GM12878 (cell line): ENCODE measurements at regions not wholly inside any gene's neighbourhood (a gene's known extent, or its start where the extent isn't known, plus 50 kb on each side); places are given as distances from the start of the nearest gene placed in this dataset.

Experiments used
- ATAC-seq: fragments of 200-7000 bp; cut with Tn5 transposase; 3 replicates; pipeline ENCODE4 v1.9.1; 2020; ENCODE audit warnings: mild to moderate bottlenecking, moderate library complexity
- BruUV-seq: library from RNA; stranded (reverse); fragments of 400-500 nt; replicated peaks from 2 replicates; lab custom pipeline; 2021; lab: Mats Ljungman, UMichigan
- CTCF ChIA-PET: fragments of 300-600 bp; sonication (Branson Sonifier 250); formaldehyde crosslinking; extraction: SDS; loops from one replicate; lab custom pipeline; 2021; ENCODE audit warnings: inconsistent platforms; lab: Yijun Ruan, JAX
- POLR2A ChIA-PET: fragments of 350-600 bp; formaldehyde crosslinking; extraction: SDS; loops from one replicate; lab custom pipeline; 2021; ENCODE audit warnings: inconsistent platforms; lab: Charles Lee
- RAD21 ChIA-PET: fragments of 300-600 bp; sonication (Branson Sonifier 250); formaldehyde crosslinking; loops from one replicate; lab custom pipeline; 2023; ENCODE audit warnings: antibody characterized with exemption; ENCODE audit not compliant: unreplicated experiment; lab: Charles Lee
- SMC1A ChIA-PET: fragments of 300-600 bp; sonication (Branson Sonifier 250); formaldehyde crosslinking; loops from one replicate; lab custom pipeline; 2023; ENCODE audit not compliant: unreplicated experiment, uncharacterized antibody; lab: Charles Lee
- DNase-seq: peaks from one replicate; pipeline ENCODE4 v3.0.0-alpha.2; 2011; ENCODE audit warnings: low read depth, low spot score
- FAIRE-seq: peaks from 3 replicates; lab custom pipeline; 2011; peaks lifted over from hg19 to GRCh38; lab: Jason Lieb, UNC
- H2AFZ ChIP-seq: 2 replicates; pipeline ENCODE4 v1.6.0; 2011; ENCODE audit warnings: low read depth, low read length, control low read depth; ENCODE audit not compliant: control insufficient read depth
- H3K27ac ChIP-seq: 2 replicates; pipeline ENCODE4 v1.5.1; 2011; ENCODE audit warnings: control low read depth; ENCODE audit not compliant: control insufficient read depth, insufficient read depth
- H3K27me3 ChIP-seq, 2 experiments: replicated peaks in 1 of 2; 2 replicates each; pipeline versions ENCODE4 v1.6.0 to v1.6.1; 2011; ENCODE audit warnings: low read length in 1 of 2; ENCODE audit not compliant: control insufficient read depth in 2 of 2, insufficient read depth in 2 of 2
- H3K36me3 ChIP-seq, 2 experiments: 2 replicates each; pipeline ENCODE4 v1.5.1; 2011; ENCODE audit warnings: low read length in 1 of 2; ENCODE audit not compliant: control insufficient read depth in 2 of 2, insufficient read depth in 2 of 2
- H3K4me1 ChIP-seq: 2 replicates; pipeline ENCODE4 v1.6.1; 2011; ENCODE audit warnings: mild to moderate bottlenecking, low read length, moderate library complexity, mixed read lengths; ENCODE audit not compliant: control insufficient read depth, insufficient read depth
- H3K4me2 ChIP-seq: 2 replicates; pipeline ENCODE4 v1.6.0; 2011; ENCODE audit warnings: control low read depth; ENCODE audit not compliant: control insufficient read depth, insufficient read depth
- H3K4me3 ChIP-seq: fragments of 200-600 bp; sonication (generic); 2 replicates; pipeline ENCODE4 v1.5.1; 2016
- H3K79me2 ChIP-seq: 2 replicates; pipeline ENCODE4 v1.6.0; 2011; ENCODE audit warnings: low read length; ENCODE audit not compliant: control insufficient read depth, insufficient read depth
- H3K9ac ChIP-seq: 2 replicates; pipeline ENCODE4 v1.8.0; 2011; ENCODE audit warnings: low read length, control low read depth, mixed read lengths; ENCODE audit not compliant: control insufficient read depth, insufficient read depth
- H3K9me3 ChIP-seq: replicated peaks from 3 replicates; pipeline ENCODE4 v1.5.1; 2011; ENCODE audit warnings: mild to moderate bottlenecking, low read length; ENCODE audit not compliant: control insufficient read depth, insufficient read depth
- H4K20me1 ChIP-seq: 2 replicates; pipeline ENCODE4 v1.6.0; 2011; ENCODE audit not compliant: control insufficient read depth, insufficient read depth
- CREB1 ChIP-seq: IDR thresholded peaks from 2 replicates; pipeline ENCODE4 v1.6.1; 2012; ENCODE audit warnings: low read depth, mild to moderate bottlenecking, inconsistent platforms
- DPF2 ChIP-seq: fragments of 450-650 bp; IDR thresholded peaks from 2 replicates; pipeline ENCODE4 v1.6.1; 2017; ENCODE audit warnings: mild to moderate bottlenecking
- EZH2 ChIP-seq: IDR thresholded peaks from 2 replicates; pipeline ENCODE4 v1.6.1; 2012; ENCODE audit warnings: low read depth, mild to moderate bottlenecking, control low read depth, inconsistent platforms, low read length, borderline replicate concordance; ENCODE audit not compliant: control insufficient read depth
- MYB ChIP-seq: fragments of 150-350 bp; IDR thresholded peaks from 2 replicates; pipeline ENCODE4 v1.6.1; 2014; ENCODE audit warnings: mild to moderate bottlenecking, low read depth, low read length, borderline replicate concordance
- NRF1 ChIP-seq: conservative IDR thresholded peaks from 2 replicates; pipeline ENCODE4 v1.6.1; 2011; ENCODE audit warnings: mild to moderate bottlenecking, low read depth, low read length, improper control_type of control experiment
- RUNX3 ChIP-seq: IDR thresholded peaks from 2 replicates; pipeline ENCODE4 v1.6.1; 2012; ENCODE audit warnings: low read length, inconsistent platforms
- SMAD5 ChIP-seq: IDR thresholded peaks from 2 replicates; pipeline ENCODE4 v1.6.1; 2016; ENCODE audit warnings: antibody characterized with exemption, low read depth
- STAT3 ChIP-seq: IDR thresholded peaks from 2 replicates; pipeline ENCODE4 v1.6.1; 2011; ENCODE audit warnings: low read depth, low read length, improper control_type of control experiment
- SUZ12 ChIP-seq: fragments of 200-600 bp; sonication (generic); IDR thresholded peaks from one replicate; pipeline ENCODE4 v1.6.1; 2018; ENCODE audit warnings: antibody characterized with exemption, mild to moderate bottlenecking; ENCODE audit not compliant: unreplicated experiment
- TAF1 ChIP-seq: IDR thresholded peaks from 2 replicates; pipeline ENCODE4 v1.6.1; 2011; ENCODE audit warnings: mild to moderate bottlenecking, low read depth, low read length, borderline replicate concordance
- ZNF274 ChIP-seq: IDR thresholded peaks from one replicate; pipeline ENCODE4 v1.8.0; 2011; ENCODE audit not compliant: insufficient read length, insufficient read depth
- ZNF384 ChIP-seq: IDR thresholded peaks from 2 replicates; pipeline ENCODE4 v1.6.1; 2012; ENCODE audit warnings: low read depth, mild to moderate bottlenecking, low read length, improper control_type of control experiment, borderline replicate concordance
- ZZZ3 ChIP-seq: IDR thresholded peaks from 2 replicates; pipeline ENCODE4 v1.6.1; 2011; ENCODE audit warnings: low read depth; ENCODE audit not compliant: control insufficient read depth, insufficient read length
- WGBS: methylation state at CpG from one replicate; pipeline ENCODE4 v1.1.6; 2016; ENCODE audit warnings: low lambda C conversion rate; ENCODE audit not compliant: insufficient replicate concordance, insufficient coverage; ENCODE audit errors: missing lambda C conversion rate; 5-methylcytosine and 5-hydroxymethylcytosine counted together
- in situ Hi-C: fragments of 300-500 bp; cut with MboI; formaldehyde crosslinking; loops from 9 replicates; pipeline ENCODE4 v1.14.3; 2018; ENCODE audit warnings: mixed read lengths
- intact Hi-C: fragments of 100-400 bp; cut with micrococcal nuclease; formaldehyde crosslinking; loops from one replicate; pipeline ENCODE4 v1.14.2; 2022; ENCODE audit not compliant: unreplicated experiment
- TF ChIP-seq, protein P1 (sequence below): fragments of 450-650 bp; IDR thresholded peaks from 2 replicates; pipeline ENCODE4 v1.6.1; 2016; ENCODE audit warnings: mild to moderate bottlenecking
- TF ChIP-seq, protein P2 (sequence below): fragments of 450-650 bp; formaldehyde crosslinking; IDR thresholded peaks from 2 replicates; pipeline ENCODE4 v1.4.0; 2022; ENCODE audit warnings: mild to moderate bottlenecking, moderate library complexity
- TF ChIP-seq, protein P3 (sequence below): fragments of 450-650 bp; IDR thresholded peaks from 2 replicates; pipeline ENCODE4 v1.6.1; 2017; ENCODE audit warnings: mild to moderate bottlenecking, low read depth, inconsistent platforms; ENCODE audit not compliant: poor library complexity, severe bottlenecking
- TF ChIP-seq, protein P4 (sequence below): fragments of 450-650 bp; IDR thresholded peaks from 2 replicates; pipeline ENCODE4 v1.6.1; 2014; ENCODE audit warnings: mild to moderate bottlenecking

DNA sequence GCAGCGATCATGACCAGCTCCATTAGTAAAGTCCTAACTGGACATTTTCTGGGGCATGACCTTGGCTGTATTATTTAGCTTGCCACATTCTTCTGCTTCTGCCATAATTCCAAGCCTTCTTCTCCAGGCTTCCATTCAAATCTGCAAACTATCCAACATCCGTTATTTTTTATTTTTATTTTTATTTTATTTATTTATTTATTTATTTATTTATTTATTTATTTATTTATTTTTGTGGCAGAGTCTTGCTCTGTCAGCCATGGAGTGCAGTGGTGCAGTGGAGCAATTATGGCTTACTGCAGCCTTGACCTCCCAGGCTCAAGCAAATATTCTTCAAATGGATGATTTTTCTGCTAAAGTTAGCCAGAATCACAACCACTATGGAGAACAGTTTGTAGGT lies 187.2 kb upstream of the CDK1 start (continued):
- TF ChIP-seq ZNF384, result no peak

DNA sequence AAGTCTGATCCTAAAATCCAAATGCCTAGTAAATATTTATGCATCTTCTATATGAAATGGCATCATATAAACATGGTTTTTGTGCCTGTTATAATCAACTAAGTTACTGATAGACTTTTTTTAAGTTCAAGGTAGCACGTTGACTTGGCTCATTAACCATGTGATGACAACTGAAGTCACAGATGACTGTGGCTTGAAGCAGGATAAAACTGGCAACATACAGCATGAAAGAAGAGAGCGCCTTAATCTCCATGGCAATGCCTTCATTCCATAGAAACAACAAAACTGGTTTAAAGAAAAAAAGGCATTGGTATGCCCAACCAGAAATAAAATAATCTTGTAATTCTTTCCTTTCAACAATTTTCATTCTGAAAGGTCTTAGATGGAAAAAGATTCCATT lies 188.9 kb upstream of the CDK1 start:
- FAIRE-seq, result no peak
- Histone ChIP-seq H4K20me1 (no peaks in the 10 kb centered on the region), H3K27ac (no peak overlapping the region), H3K27me3 (no peaks in the 10 kb centered on the region), H3K9ac (no peak overlapping the region), H3K4me3 (no peak overlapping the region), H3K79me2 (no peaks in the 10 kb centered on the region), H3K36me3 (no peaks in the 10 kb centered on the region), H3K4me2 (no peak overlapping the region), H3K9me3 (no peaks in the 10 kb centered on the region), H3K4me1 (no peaks in the 10 kb centered on the region), H2AFZ (no peak overlapping the region)
- ChIA-PET RAD21 (no interaction called here), POLR2A (no interaction called here), CTCF (no interaction called here), SMC1A (no interaction called here)
- no TSS peak for BruUV-seq
- no peak for DNase-seq
- ATAC-seq, result no peak
- 42% methylated on average over 2 of the region's 2 CpGs for WGBS
- in situ Hi-C loops (no loop called here), intact Hi-C loops (no loop called here)
- TF ChIP-seq ZNF274 (no peak), EZH2 (no peak), SMAD5 (no peak), SUZ12 (no peak), STAT3 (no peak), RUNX3 (no peak), MYB (no peak), DPF2 (no peak), TAF1 (no peak), NRF1 (no peak), CREB1 (no peak), ZZZ3 (no peak)
- TF ChIP-seq, protein P1, sequence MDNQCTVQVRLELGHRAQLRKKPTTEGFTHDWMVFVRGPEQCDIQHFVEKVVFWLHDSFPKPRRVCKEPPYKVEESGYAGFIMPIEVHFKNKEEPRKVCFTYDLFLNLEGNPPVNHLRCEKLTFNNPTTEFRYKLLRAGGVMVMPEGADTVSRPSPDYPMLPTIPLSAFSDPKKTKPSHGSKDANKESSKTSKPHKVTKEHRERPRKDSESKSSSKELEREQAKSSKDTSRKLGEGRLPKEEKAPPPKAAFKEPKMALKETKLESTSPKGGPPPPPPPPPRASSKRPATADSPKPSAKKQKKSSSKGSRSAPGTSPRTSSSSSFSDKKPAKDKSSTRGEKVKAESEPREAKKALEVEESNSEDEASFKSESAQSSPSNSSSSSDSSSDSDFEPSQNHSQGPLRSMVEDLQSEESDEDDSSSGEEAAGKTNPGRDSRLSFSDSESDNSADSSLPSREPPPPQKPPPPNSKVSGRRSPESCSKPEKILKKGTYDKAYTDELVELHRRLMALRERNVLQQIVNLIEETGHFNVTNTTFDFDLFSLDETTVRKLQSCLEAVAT, result no peak
- TF ChIP-seq, protein P2, sequence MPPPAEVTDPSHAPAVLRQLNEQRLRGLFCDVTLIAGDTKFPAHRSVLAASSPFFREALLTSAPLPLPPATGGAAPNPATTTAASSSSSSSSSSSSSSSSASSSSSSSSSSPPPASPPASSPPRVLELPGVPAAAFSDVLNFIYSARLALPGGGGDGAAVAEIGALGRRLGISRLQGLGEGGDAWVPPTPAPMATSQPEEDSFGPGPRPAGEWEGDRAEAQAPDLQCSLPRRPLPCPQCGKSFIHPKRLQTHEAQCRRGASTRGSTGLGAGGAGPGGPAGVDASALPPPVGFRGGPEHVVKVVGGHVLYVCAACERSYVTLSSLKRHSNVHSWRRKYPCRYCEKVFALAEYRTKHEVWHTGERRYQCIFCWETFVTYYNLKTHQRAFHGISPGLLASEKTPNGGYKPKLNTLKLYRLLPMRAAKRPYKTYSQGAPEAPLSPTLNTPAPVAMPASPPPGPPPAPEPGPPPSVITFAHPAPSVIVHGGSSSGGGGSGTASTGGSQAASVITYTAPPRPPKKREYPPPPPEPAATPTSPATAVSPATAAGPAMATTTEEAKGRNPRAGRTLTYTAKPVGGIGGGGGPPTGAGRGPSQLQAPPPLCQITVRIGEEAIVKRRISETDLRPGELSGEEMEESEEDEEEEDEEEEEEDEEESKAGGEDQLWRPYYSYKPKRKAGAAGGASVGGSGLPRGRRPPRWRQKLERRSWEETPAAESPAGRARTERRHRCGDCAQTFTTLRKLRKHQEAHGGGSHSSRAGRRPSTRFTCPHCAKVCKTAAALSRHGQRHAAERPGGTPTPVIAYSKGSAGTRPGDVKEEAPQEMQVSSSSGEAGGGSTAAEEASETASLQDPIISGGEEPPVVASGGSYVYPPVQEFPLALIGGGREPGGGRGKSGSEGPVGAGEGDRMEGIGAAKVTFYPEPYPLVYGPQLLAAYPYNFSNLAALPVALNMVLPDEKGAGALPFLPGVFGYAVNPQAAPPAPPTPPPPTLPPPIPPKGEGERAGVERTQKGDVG (CRISPR knock-in tag), result no peak
- TF ChIP-seq, protein P3, sequence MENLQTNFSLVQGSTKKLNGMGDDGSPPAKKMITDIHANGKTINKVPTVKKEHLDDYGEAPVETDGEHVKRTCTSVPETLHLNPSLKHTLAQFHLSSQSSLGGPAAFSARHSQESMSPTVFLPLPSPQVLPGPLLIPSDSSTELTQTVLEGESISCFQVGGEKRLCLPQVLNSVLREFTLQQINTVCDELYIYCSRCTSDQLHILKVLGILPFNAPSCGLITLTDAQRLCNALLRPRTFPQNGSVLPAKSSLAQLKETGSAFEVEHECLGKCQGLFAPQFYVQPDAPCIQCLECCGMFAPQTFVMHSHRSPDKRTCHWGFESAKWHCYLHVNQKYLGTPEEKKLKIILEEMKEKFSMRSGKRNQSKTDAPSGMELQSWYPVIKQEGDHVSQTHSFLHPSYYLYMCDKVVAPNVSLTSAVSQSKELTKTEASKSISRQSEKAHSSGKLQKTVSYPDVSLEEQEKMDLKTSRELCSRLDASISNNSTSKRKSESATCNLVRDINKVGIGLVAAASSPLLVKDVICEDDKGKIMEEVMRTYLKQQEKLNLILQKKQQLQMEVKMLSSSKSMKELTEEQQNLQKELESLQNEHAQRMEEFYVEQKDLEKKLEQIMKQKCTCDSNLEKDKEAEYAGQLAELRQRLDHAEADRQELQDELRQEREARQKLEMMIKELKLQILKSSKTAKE, result no peak
- TF ChIP-seq, protein P4, sequence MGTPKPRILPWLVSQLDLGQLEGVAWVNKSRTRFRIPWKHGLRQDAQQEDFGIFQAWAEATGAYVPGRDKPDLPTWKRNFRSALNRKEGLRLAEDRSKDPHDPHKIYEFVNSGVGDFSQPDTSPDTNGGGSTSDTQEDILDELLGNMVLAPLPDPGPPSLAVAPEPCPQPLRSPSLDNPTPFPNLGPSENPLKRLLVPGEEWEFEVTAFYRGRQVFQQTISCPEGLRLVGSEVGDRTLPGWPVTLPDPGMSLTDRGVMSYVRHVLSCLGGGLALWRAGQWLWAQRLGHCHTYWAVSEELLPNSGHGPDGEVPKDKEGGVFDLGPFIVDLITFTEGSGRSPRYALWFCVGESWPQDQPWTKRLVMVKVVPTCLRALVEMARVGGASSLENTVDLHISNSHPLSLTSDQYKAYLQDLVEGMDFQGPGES, result no peak
